CD1c-positive myeloid dendritic cell (primary cell): ENCODE measurements at regions not wholly inside any gene's neighbourhood (a gene's known extent, or its start where the extent isn't known, plus 50 kb on each side); places are given as distances from the start of the nearest gene placed in this dataset.
"Not testable (repeated sequence)": the region's sequence is repeated elsewhere in the genome, so short reads cannot be mapped to it uniquely, and the experiment has no call there.

Experiments
- DNase-seq: peaks from one replicate; pipeline ENCODE4 v3.0.0-alpha.2; 2016; ENCODE audit errors: extremely low spot score

- no peak for DNase-seq
Observed at GRCh38 chr5:81829242-81829641, 78.3 kb upstream of the SSBP2 start.

GRCh38 chr5:81827500-81827899 lies 76.6 kb upstream of the SSBP2 start:
- no peak for DNase-seq

- no peak for DNase-seq
Observed at GRCh38 chr5:81826128-81826527, 75.2 kb upstream of the SSBP2 start.

GRCh38 chr5:81825237-81825636 lies 74.3 kb upstream of the SSBP2 start:
- DNase-seq = no peak

GRCh38 chr5:81823736-81824135 lies 72.8 kb upstream of the SSBP2 start:
- not testable (repeated sequence) for DNase-seq

- peak; percentile 12 for DNase-seq
Observed at GRCh38 chr5:81820863-81821262, 70.0 kb upstream of the SSBP2 start.

GRCh38 chr5:81820318-81820636 lies 69.4 kb upstream of the SSBP2 start:
- DNase-seq = no peak

GRCh38 chr5:81819556-81820317 lies 68.8 kb upstream of the SSBP2 start:
- no peak for DNase-seq

GRCh38 chr5:81817980-81818379 lies 67.1 kb upstream of the SSBP2 start:
- no peak for DNase-seq

- no peak for DNase-seq
Observed at GRCh38 chr5:81817086-81817485, 66.2 kb upstream of the SSBP2 start.

- no peak for DNase-seq
Observed at GRCh38 chr5:81815321-81815720, 64.4 kb upstream of the SSBP2 start.

- DNase-seq = no peak
Observed at GRCh38 chr5:81808106-81808505, 57.2 kb upstream of the SSBP2 start.

- DNase-seq = no peak
Observed at GRCh38 chr5:81805086-81805485, 54.2 kb upstream of the SSBP2 start.

- no peak for DNase-seq
Observed at GRCh38 chr5:81803812-81804211, 52.9 kb upstream of the SSBP2 start.

GRCh38 chr5:81802625-81803024 lies 51.7 kb upstream of the SSBP2 start:
- no peak for DNase-seq

GRCh38 chr5:81802020-81802419 lies 51.1 kb upstream of the SSBP2 start:
- DNase-seq = no peak

GRCh38 chr5:81800797-81801196 lies 49.9 kb upstream of the SSBP2 start:
- DNase-seq = no peak
